Nephron progenitor cell (in vitro differentiated cells): ENCODE measurements at regions not wholly inside any gene's neighbourhood (a gene's known extent, or its start where the extent isn't known, plus 50 kb on each side); places are given as distances from the start of the nearest gene placed in this dataset.
A peak's percentile ranks its signal among the peaks of the same experiment; 100 is the strongest.

Source experiments
- DNase-seq: peaks from one replicate; pipeline ENCODE4 v3.0.0; 2021
- H3K27ac Mint-ChIP-seq: 2 replicates; pipeline ENCODE4 v1.8.0; 2021; ENCODE audit warnings: mild to moderate bottlenecking, moderate library complexity, mixed read lengths
- H3K27me3 Mint-ChIP-seq: 2 replicates; pipeline ENCODE4 v1.8.0; 2021; ENCODE audit warnings: mild to moderate bottlenecking, low read depth, mixed read lengths; ENCODE audit not compliant: poor library complexity
- H3K36me3 Mint-ChIP-seq: 2 replicates; pipeline ENCODE4 v1.8.0; 2021; ENCODE audit warnings: low read depth, mixed read lengths
- H3K4me1 Mint-ChIP-seq: 2 replicates; pipeline ENCODE4 v1.8.0; 2021; ENCODE audit warnings: mixed read lengths
- H3K4me3 Mint-ChIP-seq: 2 replicates; pipeline ENCODE4 v1.8.0; 2021; ENCODE audit warnings: mild to moderate bottlenecking, moderate library complexity, mixed read lengths
- H3K9me3 Mint-ChIP-seq: 2 replicates; pipeline ENCODE4 v1.8.0; 2021; ENCODE audit warnings: mild to moderate bottlenecking, moderate library complexity, mixed read lengths
- TF ChIP-seq, protein P1 (sequence below): fragments of 200-600 bp; sonication (generic); IDR thresholded peaks from 2 replicates; pipeline ENCODE4 v1.5.0; 2021; ENCODE audit warnings: antibody characterized with exemption

DNA sequence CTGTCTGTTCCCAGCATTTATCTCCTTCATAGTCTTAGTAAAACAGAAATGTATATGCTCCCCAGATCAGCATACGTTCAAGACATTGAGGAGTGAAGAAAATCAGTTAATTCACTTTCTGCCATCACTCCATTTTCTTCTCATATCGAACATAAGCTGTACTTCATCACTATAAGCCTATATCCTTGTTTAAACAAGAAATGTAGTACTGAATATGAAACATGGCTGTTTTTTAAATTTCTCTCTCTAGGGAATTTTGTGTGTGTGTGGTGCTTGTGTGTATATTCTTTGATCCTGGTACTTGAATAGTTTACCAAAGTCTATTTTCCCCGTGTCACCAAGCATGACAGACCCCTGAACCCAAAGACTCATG, 107.1 kb downstream of the HFE start:
- TF ChIP-seq, protein P1, sequence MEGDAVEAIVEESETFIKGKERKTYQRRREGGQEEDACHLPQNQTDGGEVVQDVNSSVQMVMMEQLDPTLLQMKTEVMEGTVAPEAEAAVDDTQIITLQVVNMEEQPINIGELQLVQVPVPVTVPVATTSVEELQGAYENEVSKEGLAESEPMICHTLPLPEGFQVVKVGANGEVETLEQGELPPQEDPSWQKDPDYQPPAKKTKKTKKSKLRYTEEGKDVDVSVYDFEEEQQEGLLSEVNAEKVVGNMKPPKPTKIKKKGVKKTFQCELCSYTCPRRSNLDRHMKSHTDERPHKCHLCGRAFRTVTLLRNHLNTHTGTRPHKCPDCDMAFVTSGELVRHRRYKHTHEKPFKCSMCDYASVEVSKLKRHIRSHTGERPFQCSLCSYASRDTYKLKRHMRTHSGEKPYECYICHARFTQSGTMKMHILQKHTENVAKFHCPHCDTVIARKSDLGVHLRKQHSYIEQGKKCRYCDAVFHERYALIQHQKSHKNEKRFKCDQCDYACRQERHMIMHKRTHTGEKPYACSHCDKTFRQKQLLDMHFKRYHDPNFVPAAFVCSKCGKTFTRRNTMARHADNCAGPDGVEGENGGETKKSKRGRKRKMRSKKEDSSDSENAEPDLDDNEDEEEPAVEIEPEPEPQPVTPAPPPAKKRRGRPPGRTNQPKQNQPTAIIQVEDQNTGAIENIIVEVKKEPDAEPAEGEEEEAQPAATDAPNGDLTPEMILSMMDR = no peak
- peaks cover 3% of the 10 kb centered on the region for H3K36me3 Mint-ChIP-seq
- DNase-seq = no peak
- H3K27me3 Mint-ChIP-seq = no peaks in the 10 kb centered on the region
- no peaks in the 10 kb centered on the region for H3K9me3 Mint-ChIP-seq
- peaks cover 39% of the 10 kb centered on the region for H3K4me1 Mint-ChIP-seq
- H3K27ac Mint-ChIP-seq = peak overlapping the region; percentile 97
- peak overlapping the region; percentile 98 for H3K4me3 Mint-ChIP-seq

DNA sequence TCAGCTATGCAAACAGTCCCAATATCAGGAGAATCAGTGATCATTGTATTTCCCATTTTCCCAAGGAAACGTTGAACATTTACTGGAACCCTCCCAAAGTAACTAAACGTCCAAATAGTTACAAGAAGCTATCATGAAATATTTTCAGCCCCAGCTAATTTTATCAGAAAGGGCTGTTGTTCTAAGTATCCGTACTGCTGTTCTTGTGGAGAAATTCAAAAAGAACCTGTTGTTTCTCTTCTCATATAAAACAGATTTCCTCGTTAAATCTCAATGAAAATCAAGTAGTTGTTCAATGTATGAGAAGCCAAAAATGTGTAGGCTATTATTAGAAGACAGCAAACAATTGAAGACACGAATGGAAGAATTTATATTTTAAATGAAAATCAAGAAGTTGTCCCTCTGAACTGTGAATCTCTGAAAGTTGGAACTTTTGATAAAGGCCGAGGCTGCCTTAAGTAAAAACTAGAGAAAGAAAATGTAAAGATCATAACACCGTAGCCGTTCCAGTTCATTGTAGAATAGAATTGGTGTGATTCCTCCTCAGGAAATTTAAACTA, 107.7 kb downstream of the HFE start:
- Mint-ChIP-seq H3K4me3 (peak overlapping the region; percentile 98), H3K9me3 (no peaks in the 10 kb centered on the region), H3K27ac (peak overlapping the region; percentile 97), H3K27me3 (no peaks in the 10 kb centered on the region), H3K36me3 (peaks cover 3% of the 10 kb centered on the region), H3K4me1 (peaks cover 40% of the 10 kb centered on the region)
- DNase-seq = no peak
- TF ChIP-seq, protein P1 = no peak

DNA sequence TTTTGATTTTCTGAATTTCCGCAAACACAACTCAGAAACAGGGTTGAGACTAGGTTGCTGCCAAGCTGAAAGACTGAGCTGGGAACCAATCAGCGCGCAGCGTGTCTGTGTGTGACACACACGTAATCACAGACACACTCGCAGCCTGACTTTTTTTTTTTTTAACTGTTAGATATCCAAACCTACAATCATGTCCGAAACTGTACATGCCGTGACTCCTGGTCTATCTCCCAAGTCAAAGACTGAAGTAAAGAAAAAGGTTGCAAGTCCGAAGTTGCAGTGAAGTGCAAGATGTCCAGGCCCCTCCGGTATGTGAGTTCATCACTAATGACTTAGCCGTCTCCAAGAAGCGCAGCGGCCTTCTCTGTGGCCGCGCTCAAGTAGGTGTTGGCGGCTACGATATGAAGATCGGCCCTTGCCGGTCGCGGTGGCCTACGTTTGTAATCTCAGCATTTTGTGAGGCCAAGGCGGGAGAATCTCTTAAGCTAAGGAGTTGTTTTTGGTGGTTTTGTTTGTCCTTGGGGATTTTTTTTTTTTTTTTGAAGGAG, 108.2 kb downstream of the HFE start:
- DNase-seq = peak; percentile 60
- Mint-ChIP-seq H3K36me3 (peaks cover 3% of the 10 kb centered on the region), H3K4me1 (peaks cover 44% of the 10 kb centered on the region), H3K27me3 (no peaks in the 10 kb centered on the region), H3K27ac (peak overlapping the region; percentile 97), H3K9me3 (no peaks in the 10 kb centered on the region), H3K4me3 (peak overlapping the region; percentile 98)
- TF ChIP-seq, protein P1 = no peak

DNA sequence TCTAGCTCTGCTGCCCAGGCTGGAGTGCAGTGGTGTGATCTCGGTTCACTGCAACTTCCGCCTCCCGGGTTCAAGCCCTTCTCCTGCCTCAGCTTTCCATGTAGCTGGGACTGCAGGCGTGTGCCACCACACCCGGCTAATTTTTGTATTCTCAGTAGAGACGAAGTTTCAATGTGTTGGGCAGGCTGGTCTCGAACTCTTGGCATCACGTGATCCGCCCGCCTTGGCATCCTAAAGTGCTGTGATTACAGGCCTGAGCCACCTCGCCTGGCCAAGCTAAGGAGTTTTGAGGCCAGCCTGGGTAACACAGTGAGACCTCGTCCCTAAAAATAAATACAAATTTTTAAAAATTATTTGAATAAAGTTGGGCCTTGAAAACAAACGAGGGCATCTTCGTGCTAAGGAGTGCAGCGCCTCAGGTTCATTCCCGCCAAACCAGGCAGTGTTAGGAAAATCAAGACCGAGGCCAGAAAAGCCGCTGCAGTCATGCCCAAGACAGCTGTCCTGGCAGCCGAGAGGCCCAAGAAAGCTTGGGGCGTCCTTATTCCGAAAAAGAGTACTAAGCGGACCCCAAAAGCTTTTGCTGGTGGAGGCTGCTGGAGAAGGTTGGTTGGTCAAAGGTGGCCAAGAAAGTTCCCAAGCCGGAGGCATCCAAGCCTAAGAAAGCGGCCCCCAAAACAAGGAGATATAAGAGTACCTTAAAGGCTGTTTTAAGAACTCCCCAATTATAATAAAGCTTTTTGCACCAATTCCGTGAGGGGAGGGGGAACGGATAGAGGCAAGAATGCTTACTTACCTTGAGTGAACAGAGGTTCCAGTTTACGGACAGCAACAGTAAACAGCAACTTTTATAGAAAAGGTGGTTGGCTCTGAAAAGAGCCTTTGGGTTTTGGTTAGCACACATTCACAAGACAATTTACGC, 109.0 kb downstream of the HFE start:
- TF ChIP-seq, protein P1 = no peak
- H3K27ac Mint-ChIP-seq = peak overlapping the region; percentile 100
- no peaks in the 10 kb centered on the region for H3K9me3 Mint-ChIP-seq
- DNase-seq = no peak
- H3K27me3 Mint-ChIP-seq = no peaks in the 10 kb centered on the region
- H3K4me3 Mint-ChIP-seq = peak overlapping the region; percentile 98
- peaks cover 3% of the 10 kb centered on the region for H3K36me3 Mint-ChIP-seq
- peaks cover 47% of the 10 kb centered on the region for H3K4me1 Mint-ChIP-seq

DNA sequence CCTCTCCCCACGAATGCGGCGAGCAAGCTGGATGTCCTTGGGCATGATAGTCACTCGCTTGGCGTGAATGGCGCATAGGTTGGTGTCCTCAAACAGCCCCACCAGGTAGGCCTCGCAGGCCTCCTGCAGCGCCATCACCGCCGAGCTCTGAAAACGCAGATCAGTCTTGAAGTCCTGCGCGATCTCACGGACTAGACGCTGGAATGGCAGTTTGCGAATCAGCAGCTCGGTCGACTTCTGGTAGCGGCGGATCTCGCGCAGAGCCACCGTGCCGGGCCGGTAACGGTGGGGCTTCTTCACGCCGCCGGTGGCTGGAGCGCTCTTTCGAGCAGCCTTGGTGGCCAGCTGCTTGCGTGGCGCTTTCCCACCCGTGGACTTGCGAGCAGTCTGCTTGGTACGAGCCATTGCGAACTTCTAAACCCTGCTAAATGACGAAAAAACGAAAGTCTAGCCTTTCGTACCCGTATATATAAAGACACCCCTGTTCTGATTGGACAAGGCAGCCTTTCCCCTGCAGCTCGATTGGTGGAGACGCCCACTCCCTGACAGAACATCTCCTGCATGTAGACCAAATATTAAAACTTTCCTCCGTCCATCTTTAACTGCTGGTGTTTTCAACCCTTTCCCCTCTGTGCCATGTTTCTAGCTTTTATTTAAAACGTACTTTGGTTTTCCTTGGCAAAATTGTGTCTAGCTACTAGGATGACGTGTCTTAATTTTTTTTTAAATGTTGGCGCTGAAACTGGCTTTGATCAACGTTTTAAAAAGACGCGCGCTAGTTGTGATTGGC, 109.8 kb downstream of the HFE start:
- peaks cover 52% of the 10 kb centered on the region for H3K4me1 Mint-ChIP-seq
- TF ChIP-seq, protein P1 = no peak
- H3K27me3 Mint-ChIP-seq = no peaks in the 10 kb centered on the region
- peak overlapping the region; percentile 100 for H3K27ac Mint-ChIP-seq
- peak overlapping the region; percentile 98 for H3K4me3 Mint-ChIP-seq
- peaks cover 3% of the 10 kb centered on the region for H3K36me3 Mint-ChIP-seq
- H3K9me3 Mint-ChIP-seq = no peaks in the 10 kb centered on the region
- peak; percentile 65 for DNase-seq
